ENCODE measurements at regions not wholly inside any gene's neighbourhood (a gene's known extent, or its start where the extent isn't known, plus 50 kb on each side); places are given as distances from the start of the nearest gene placed in this dataset.

GRCh38 chr16:51434567-51435198, 283.6 kb upstream of the SALL1 start:
- no peak for DNase-seq (ENCODE audit: low spot score)
- Mint-ChIP-seq H3K4me1 (ENCODE audit: low read depth) (no peaks in the 10 kb centered on the region), H3K4me3 (ENCODE audit: unreplicated experiment) (no peak overlapping the region), H3K27ac (ENCODE audit: unreplicated experiment) (no peak overlapping the region), H3K36me3 (ENCODE audit: low read depth) (no peaks in the 10 kb centered on the region), H3K27me3 (ENCODE audit: low read depth) (peaks cover 11% of the 10 kb centered on the region), H3K9me3 (ENCODE audit: low read depth) (no peaks in the 10 kb centered on the region)
- TF ChIP-seq CTCF (IDR thresholded peaks at IDR 0.05), result no peak

GRCh38 chr16:51433599-51433998, 282.5 kb upstream of the SALL1 start:
- Mint-ChIP-seq H3K4me1 (ENCODE audit: low read depth) (no peaks in the 10 kb centered on the region), H3K27ac (ENCODE audit: unreplicated experiment) (no peak overlapping the region), H3K27me3 (ENCODE audit: low read depth) (peaks cover 3% of the 10 kb centered on the region), H3K36me3 (ENCODE audit: low read depth) (no peaks in the 10 kb centered on the region), H3K4me3 (ENCODE audit: unreplicated experiment) (no peak overlapping the region), H3K9me3 (ENCODE audit: low read depth) (no peaks in the 10 kb centered on the region)
- no peak for TF ChIP-seq CTCF (IDR thresholded peaks at IDR 0.05)
- no peak for DNase-seq (ENCODE audit: low spot score)

DNA sequence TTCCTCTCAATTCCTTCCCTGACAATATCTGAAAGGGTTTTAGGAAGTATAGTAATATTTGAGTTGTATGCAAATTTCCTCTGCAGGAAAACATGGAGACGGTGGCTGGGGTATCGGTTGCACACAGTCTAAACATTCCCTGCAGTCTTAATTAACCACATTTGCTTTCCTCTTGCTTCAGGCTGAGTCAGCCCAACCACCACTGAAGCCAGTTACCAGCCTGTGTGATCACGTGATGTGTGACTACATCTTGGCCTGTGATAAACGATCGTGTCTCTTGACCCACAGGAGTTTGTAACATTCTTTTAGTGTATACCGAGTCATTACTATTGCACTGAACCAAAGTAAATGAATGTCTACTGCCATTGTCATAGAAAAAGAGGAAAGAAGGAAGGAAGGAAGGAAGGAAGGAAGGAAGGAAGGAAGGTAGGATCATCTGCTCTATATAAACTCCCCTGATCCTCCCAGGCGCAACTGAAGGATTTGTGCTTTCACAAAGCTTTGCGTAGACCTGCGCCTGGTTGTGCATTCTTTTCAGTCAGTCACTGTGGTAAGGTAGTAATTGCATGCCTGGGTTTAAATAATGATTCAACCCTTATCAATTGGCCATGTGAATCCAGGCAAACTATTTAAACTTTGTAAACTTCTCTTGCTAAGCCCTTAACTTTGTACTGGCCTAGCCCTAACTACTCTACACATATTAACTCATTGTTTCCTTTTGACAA, 280.6 kb upstream of the SALL1 start:
- Mint-ChIP-seq H3K36me3 (ENCODE audit: low read depth) (no peaks in the 10 kb centered on the region), H3K4me3 (ENCODE audit: unreplicated experiment) (no peak overlapping the region), H3K27ac (ENCODE audit: unreplicated experiment) (no peak overlapping the region), H3K27me3 (ENCODE audit: low read depth) (peaks cover 5% of the 10 kb centered on the region), H3K4me1 (ENCODE audit: low read depth) (no peaks in the 10 kb centered on the region), H3K9me3 (ENCODE audit: low read depth) (no peaks in the 10 kb centered on the region)
- TF ChIP-seq CTCF (IDR thresholded peaks at IDR 0.05), result no peak
- no peak for DNase-seq (ENCODE audit: low spot score)

- Mint-ChIP-seq H3K4me1 (ENCODE audit: low read depth) (no peaks in the 10 kb centered on the region), H3K27me3 (ENCODE audit: low read depth) (peaks cover 5% of the 10 kb centered on the region), H3K27ac (ENCODE audit: unreplicated experiment) (no peak overlapping the region), H3K36me3 (ENCODE audit: low read depth) (no peaks in the 10 kb centered on the region), H3K4me3 (ENCODE audit: unreplicated experiment) (no peak overlapping the region), H3K9me3 (ENCODE audit: low read depth) (no peaks in the 10 kb centered on the region)
- no peak for DNase-seq (ENCODE audit: low spot score)
- TF ChIP-seq CTCF (IDR thresholded peaks at IDR 0.05), result no peak
Observed at GRCh38 chr16:51430716-51431369, 279.8 kb upstream of the SALL1 start.

- DNase-seq (ENCODE audit: low spot score), result no peak
- TF ChIP-seq CTCF (IDR thresholded peaks at IDR 0.05), result no peak
- Mint-ChIP-seq H3K4me1 (ENCODE audit: low read depth) (no peaks in the 10 kb centered on the region), H3K27ac (ENCODE audit: unreplicated experiment) (no peak overlapping the region), H3K27me3 (ENCODE audit: low read depth) (peaks cover 7% of the 10 kb centered on the region), H3K9me3 (ENCODE audit: low read depth) (peaks cover 2% of the 10 kb centered on the region), H3K4me3 (ENCODE audit: unreplicated experiment) (no peak overlapping the region), H3K36me3 (ENCODE audit: low read depth) (no peaks in the 10 kb centered on the region)
Observed at GRCh38 chr16:51429041-51429440, 278.0 kb upstream of the SALL1 start.

Data from chondrocyte (in vitro differentiated cells).